Adrenal gland (tissue), 9 donors: ENCODE measurements at regions not wholly inside any gene's neighbourhood (a gene's known extent, or its start where the extent isn't known, plus 50 kb on each side); places are given as distances from the start of the nearest gene placed in this dataset.
"Not testable (repeated sequence)": the region's sequence is repeated elsewhere in the genome, so short reads cannot be mapped to it uniquely, and the experiment has no call there.

Experiments used
- DNase-seq, 7 donors: peaks; one replicate each; pipeline ENCODE4 v3.0.0-alpha.2; 2019 to 2020
- H3K27ac ChIP-seq, 5 donors: fragments of 200-600 bp; sonication (generic) in 4 of 5; 1 replicate in 3 of 5; 2 replicates in 2 of 5; pipeline versions ENCODE4 v1.5.1 to v1.8.0; 2016 to 2020; ENCODE audit warnings: mild to moderate bottlenecking in 1 of 5
- H3K27me3 ChIP-seq: fragments of 200-600 bp; 2 replicates; pipeline ENCODE4 v1.8.0; 2021
- H3K36me3 ChIP-seq, 2 donors: fragments of 200-600 bp; replicated peaks in 1 of 2; 1 replicate in 1 of 2; 2 replicates in 1 of 2; pipeline versions ENCODE4 v1.5.1 to v1.8.0; 2018 to 2022
- H3K4me1 ChIP-seq, 2 donors: fragments of 200-600 bp; replicated peaks in 1 of 2; 1 replicate in 1 of 2; 2 replicates in 1 of 2; pipeline versions ENCODE4 v1.5.1 to v1.8.0; 2018 to 2021
- H3K4me3 ChIP-seq, 4 donors: fragments of 200-600 bp; sonication (generic) in 3 of 4; one replicate each; pipeline ENCODE4 v1.5.1; 2016 to 2018
- H3K9me3 ChIP-seq, 3 donors: fragments of 200-600 bp; sonication (generic) in 1 of 3; replicated peaks in 1 of 3; 1 replicate in 2 of 3; 2 replicates in 1 of 3; pipeline versions ENCODE4 v1.5.1 to v1.8.0; 2016 to 2021
- CTCF ChIP-seq, 6 experiments: fragments of 450-650 bp in 4 of 6; fragments of 200-600 bp in 2 of 6; sonication (generic) in 1 of 6; IDR thresholded peaks; 1 replicate in 5 of 6; 2 replicates in 1 of 6; pipeline versions ENCODE4 v1.5.1 to v1.8.0; 2016 to 2021; ENCODE audit warnings: antibody characterized with exemption in 6 of 6, mild to moderate bottlenecking in 2 of 6, moderate library complexity in 1 of 6
- POLR2A ChIP-seq, 2 donors: fragments of 450-650 bp; IDR thresholded peaks; one replicate each; pipeline ENCODE4 v1.6.1; 2017; ENCODE audit warnings: antibody characterized with exemption in 2 of 2, mild to moderate bottlenecking in 2 of 2, moderate library complexity in 1 of 2
- WGBS, 4 donors: extraction: QIAGEN DNeasy Blood & Tissue Kit in 2 of 4; methylation state at CpG; one replicate each; pipeline versions ENCODE4 v1.1.5 to v1.1.7; 2013 to 2017; 5-methylcytosine and 5-hydroxymethylcytosine counted together
- intact Hi-C, 2 donors: fragments of 100-400 bp; cut with DNase I; formaldehyde crosslinking; loops; one replicate each; pipeline versions ENCODE4 v1.14.1 to v1.15.0; 2022 to 2023
- donor health status: healthy with polysubstance abuse.
- donor health status: Bipolar disorder and iron deficiency.
- donor health status: DM: yes; HTN: yes; CAD: no.
- donor health status: DM: no; HTN: no; CAD: no.
- donor health status: DM: no; HTN: no; CAD: no.

GRCh38 chr5:57072218-57072892, 101.5 kb upstream of the GPBP1 start:
- 51 to 58% (median 55%) methylated on average over 3 of the region's 3 CpGs for WGBS, 4 donors
- no peak for DNase-seq
- Histone ChIP-seq H3K4me1 (no peaks in the 10 kb centered on the region), H3K4me3 (no peak overlapping the region), H3K27me3 (no peaks in the 10 kb centered on the region), H3K27ac (no peak overlapping the region), H3K9me3 (no peaks in the 10 kb centered on the region), H3K36me3 (no peaks in the 10 kb centered on the region)
- intact Hi-C loops, result no loop called here
- TF ChIP-seq POLR2A (IDR thresholded peaks at IDR 0.05) (no peak), CTCF (IDR thresholded peaks at IDR 0.05) (no peak)

GRCh38 chr5:57082441-57083067, 91.3 kb upstream of the GPBP1 start:
- TF ChIP-seq CTCF (IDR thresholded peaks at IDR 0.05) (peak in 2 of 6 experiments; percentile 19 to 24), POLR2A (IDR thresholded peaks at IDR 0.05) (no peak)
- intact Hi-C loops, result no loop called here
- H3K4me3 ChIP-seq, result no peak overlapping the region
- H3K27me3 ChIP-seq, result no peaks in the 10 kb centered on the region
- no peaks in the 10 kb centered on the region for H3K9me3 ChIP-seq
- no peaks in the 10 kb centered on the region for H3K4me1 ChIP-seq
- H3K36me3 ChIP-seq, result no peaks in the 10 kb centered on the region
- no peak overlapping the region for H3K27ac ChIP-seq
- no peak for DNase-seq
- 79 to 90% (median 86%) methylated on average over 7 of the region's 7 CpGs for WGBS, 4 donors

GRCh38 chr5:57085306-57086081, 88.4 kb upstream of the GPBP1 start:
- 79 to 93% (median 87%) methylated on average over 2 to 3 of the region's 3 CpGs for WGBS, 4 donors

GRCh38 chr5:57087947-57088346, 85.9 kb upstream of the GPBP1 start:
- H3K4me3 ChIP-seq, H3K27ac ChIP-seq, H3K4me1 ChIP-seq, DNase-seq, H3K9me3 ChIP-seq, intact Hi-C loops, H3K36me3 ChIP-seq, H3K27me3 ChIP-seq: not testable (repeated sequence)
- WGBS, 4 donors, result 95 to 100% (median 100%) methylated on average over 1 of the region's 1 CpG

More at GRCh38 chr5:57085306-57086081, 88.4 kb upstream of the GPBP1 start:
- no peak overlapping the region for H3K4me3 ChIP-seq
- no peaks in the 10 kb centered on the region for H3K36me3 ChIP-seq
- no peaks in the 10 kb centered on the region for H3K4me1 ChIP-seq
- intact Hi-C loops, result no loop called here
- no peaks in the 10 kb centered on the region for H3K27me3 ChIP-seq
- H3K9me3 ChIP-seq, result no peaks in the 10 kb centered on the region
- DNase-seq, result no peak
- no peak overlapping the region for H3K27ac ChIP-seq
- TF ChIP-seq POLR2A (IDR thresholded peaks at IDR 0.05) (no peak), CTCF (IDR thresholded peaks at IDR 0.05) (no peak)
